Endothelial cell of umbilical vein (primary cell): ENCODE measurements at regions not wholly inside any gene's neighbourhood (a gene's known extent, or its start where the extent isn't known, plus 50 kb on each side); places are given as distances from the start of the nearest gene placed in this dataset.

Experiments used
- BruUV-seq: library from RNA; stranded (reverse); fragments of 400-500 nt; replicated peaks from 2 replicates; lab custom pipeline; 2021; lab: Mats Ljungman, UMichigan
- CTCF ChIA-PET: fragments of 300-600, 350-600 bp; sonication (Branson Sonifier 250); formaldehyde crosslinking; loops from one replicate; lab custom pipeline; 2021; ENCODE audit warnings: antibody characterized with exemption, inconsistent platforms; lab: Charles Lee
- POLR2A ChIA-PET: fragments of 300-600, 350-600 bp; sonication (Branson Sonifier 250); formaldehyde crosslinking; loops from one replicate; lab custom pipeline; 2021; ENCODE audit warnings: antibody characterized with exemption, inconsistent platforms; lab: Charles Lee
- DNase-seq: peaks from one replicate; pipeline ENCODE4 v3.0.0-alpha.2; 2011; ENCODE audit warnings: low read depth, low spot score
- FAIRE-seq: peaks from 2 replicates; lab custom pipeline; 2011; peaks lifted over from hg19 to GRCh38; lab: Jason Lieb, UNC
- H2AFZ ChIP-seq: 2 replicates; pipeline ENCODE4 v1.6.0; 2012; ENCODE audit warnings: low read depth, low read length, control low read depth, inconsistent platforms
- H3K27ac ChIP-seq: 2 replicates; pipeline ENCODE4 v1.5.1; 2011; ENCODE audit warnings: low read depth, mild to moderate bottlenecking, control low read depth, low read length, moderate library complexity; ENCODE audit not compliant: insufficient read depth
- H3K27me3 ChIP-seq, 2 experiments: 2 replicates each; pipeline versions ENCODE4 v1.6.0 to v1.6.1; 2011; ENCODE audit warnings: low read length in 2 of 2, mixed read lengths in 1 of 2; ENCODE audit not compliant: control insufficient read depth in 2 of 2, insufficient read depth in 2 of 2
- H3K36me3 ChIP-seq, 2 experiments: 2 replicates in 1 of 2; 3 replicates in 1 of 2; pipeline ENCODE4 v1.5.1; 2011; ENCODE audit warnings: low read length in 2 of 2, mild to moderate bottlenecking in 1 of 2, moderate library complexity in 1 of 2; ENCODE audit not compliant: control insufficient read depth in 2 of 2, insufficient read depth in 2 of 2; ENCODE audit errors: extremely low read depth in 1 of 2
- H3K4me1 ChIP-seq: 3 replicates; pipeline ENCODE4 v1.5.1; 2011; ENCODE audit warnings: mild to moderate bottlenecking, low read length; ENCODE audit not compliant: control insufficient read depth, insufficient read depth; ENCODE audit errors: extremely low read depth
- H3K4me2 ChIP-seq: 2 replicates; pipeline ENCODE4 v1.6.1; 2011; ENCODE audit warnings: low read length, control low read depth, mixed read lengths; ENCODE audit not compliant: insufficient read depth
- H3K4me3 ChIP-seq, 3 experiments: fragments of 200-600 bp in 1 of 3; sonication (generic), shearing (Covaris generic) in 1 of 3; replicated peaks in 1 of 3; 2 replicates each; pipeline ENCODE4 v1.5.1; 2011 to 2016; ENCODE audit warnings: control low read depth in 3 of 3, low read length in 3 of 3, mild to moderate bottlenecking in 2 of 3, inconsistent platforms in 1 of 3, low read depth in 1 of 3, moderate library complexity in 1 of 3; ENCODE audit not compliant: insufficient read depth in 1 of 3
- H3K79me2 ChIP-seq: 2 replicates; pipeline ENCODE4 v1.6.0; 2012; ENCODE audit warnings: low read length, inconsistent platforms; ENCODE audit not compliant: control insufficient read depth, insufficient read depth
- H3K9ac ChIP-seq: replicated peaks from 2 replicates; pipeline ENCODE3; 2011; ENCODE audit warnings: low read length, control low read depth; ENCODE audit not compliant: insufficient read depth; ENCODE audit errors: extremely low read depth
- H3K9me1 ChIP-seq: replicated peaks from 3 replicates; pipeline ENCODE4 v1.6.0; 2011; ENCODE audit warnings: mild to moderate bottlenecking, low read length; ENCODE audit not compliant: control insufficient read depth, insufficient read depth; ENCODE audit errors: extremely low read depth
- H3K9me3 ChIP-seq: replicated peaks from 2 replicates; pipeline ENCODE4 v1.5.1; 2012; ENCODE audit warnings: low read length, inconsistent platforms; ENCODE audit not compliant: control insufficient read depth, insufficient read depth
- H4K20me1 ChIP-seq: replicated peaks from 2 replicates; pipeline ENCODE3; 2011; ENCODE audit warnings: mild to moderate bottlenecking, low read length; ENCODE audit not compliant: control insufficient read depth, insufficient read depth; ENCODE audit errors: extremely low read depth
- CTCF ChIP-seq, 2 donors: IDR thresholded peaks; 1 replicate in 1 of 2; 2 replicates in 1 of 2; pipeline ENCODE4 v1.5.1; 2011; ENCODE audit warnings: low read length in 2 of 2, mild to moderate bottlenecking in 2 of 2, moderate library complexity in 2 of 2, control low read depth in 1 of 2, inconsistent platforms in 1 of 2, low read depth in 1 of 2; ENCODE audit not compliant: insufficient read depth in 1 of 2; ENCODE audit errors: extremely low read depth in 1 of 2
- GATA2 ChIP-seq: IDR thresholded peaks from 2 replicates; pipeline ENCODE4 v1.7.0; 2011; ENCODE audit warnings: low read depth, mild to moderate bottlenecking, moderate library complexity, mixed read lengths, low read length; ENCODE audit not compliant: insufficient read length, insufficient read depth
- JUN ChIP-seq: IDR thresholded peaks from 2 replicates; pipeline ENCODE4 v1.6.1; 2011; ENCODE audit warnings: borderline replicate concordance, low read depth; ENCODE audit not compliant: insufficient read length, insufficient read depth
- MYC ChIP-seq: IDR thresholded peaks from one replicate; pipeline ENCODE4 v1.6.1; 2011; ENCODE audit warnings: mild to moderate bottlenecking, low read depth, low read length
- POLR2A ChIP-seq: IDR thresholded peaks from 2 replicates; pipeline ENCODE4 v1.6.1; 2012; ENCODE audit warnings: low read depth, mild to moderate bottlenecking, control low read depth, low read length
- dilution Hi-C: fragments of 300-500 bp; cut with MboI; formaldehyde crosslinking; loops from one replicate; pipeline ENCODE4 v1.15.0; 2019; ENCODE audit warnings: low sequenced_read_pairs; ENCODE audit not compliant: extremely low pct_ligation_motif_present
- intact Hi-C: fragments of 100-400 bp; cut with micrococcal nuclease; formaldehyde crosslinking; loops from one replicate; pipeline ENCODE4 v1.10.0; 2022

- H2AFZ ChIP-seq: peak overlapping the region; percentile 77
- H4K20me1 ChIP-seq: no peaks in the 10 kb centered on the region
- H3K9me3 ChIP-seq: no peaks in the 10 kb centered on the region
- no peak overlapping the region for H3K4me2 ChIP-seq
- no TSS peak for BruUV-seq
- no peak overlapping the region for H3K4me3 ChIP-seq
- H3K79me2 ChIP-seq: no peaks in the 10 kb centered on the region
- FAIRE-seq: no peak
- no peaks in the 10 kb centered on the region for H3K27me3 ChIP-seq
- no peak overlapping the region for H3K27ac ChIP-seq
- intact Hi-C loops (no loop called here), dilution Hi-C loops (no loop called here)
- no peak for DNase-seq
- no peaks in the 10 kb centered on the region for H3K9me1 ChIP-seq
- no peaks in the 10 kb centered on the region for H3K36me3 ChIP-seq
- H3K4me1 ChIP-seq: no peaks in the 10 kb centered on the region
- CTCF ChIA-PET: no interaction called here
- H3K9ac ChIP-seq: no peak overlapping the region
- POLR2A ChIA-PET: no interaction called here
- TF ChIP-seq POLR2A: no peak
- TF ChIP-seq MYC: no peak
- TF ChIP-seq GATA2: no peak
- TF ChIP-seq CTCF (IDR thresholded peaks at IDR 0.05; ENCODE audit: extremely low read depth in 1 of 2, insufficient read depth in 1 of 2, low read depth in 1 of 2, low read length in 2 of 2): no peak
These were observed 722.4 kb upstream of the POT1 start for GRCh38 chr7:125651823-125652528.

DNA sequence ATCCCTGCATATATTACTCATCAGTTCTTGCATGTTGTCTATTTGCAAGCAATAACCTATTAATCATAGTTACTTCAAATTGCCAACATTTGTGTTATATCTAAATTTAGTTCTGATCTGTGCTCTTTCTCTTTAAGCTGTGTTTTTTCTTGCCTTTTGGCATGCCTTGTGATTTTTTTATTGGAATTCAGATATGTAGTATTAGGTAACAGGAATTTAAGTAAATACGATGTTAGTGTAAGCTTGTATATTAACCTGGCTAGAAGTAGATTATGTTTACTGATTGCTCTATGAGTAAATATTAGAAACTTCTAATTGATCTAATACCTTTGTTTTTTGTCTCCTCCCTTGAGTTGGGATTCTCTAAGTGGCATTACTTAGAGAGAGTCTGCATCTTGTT is 718.9 kb upstream of the POT1 start:
- Histone ChIP-seq H3K27ac (no peak overlapping the region), H3K9me3 (no peaks in the 10 kb centered on the region), H3K4me3 (no peak overlapping the region), H2AFZ (no peak overlapping the region), H3K9ac (no peak overlapping the region), H3K9me1 (no peaks in the 10 kb centered on the region), H3K4me2 (no peak overlapping the region), H3K4me1 (no peaks in the 10 kb centered on the region), H3K79me2 (no peaks in the 10 kb centered on the region), H4K20me1 (no peaks in the 10 kb centered on the region), H3K36me3 (no peaks in the 10 kb centered on the region), H3K27me3 (no peaks in the 10 kb centered on the region)
- DNase-seq (no peak), FAIRE-seq (no peak)
- TF ChIP-seq MYC: no peak
- no peak for TF ChIP-seq JUN
- no peak for TF ChIP-seq CTCF (IDR thresholded peaks at IDR 0.05; ENCODE audit: extremely low read depth in 1 of 2, insufficient read depth in 1 of 2, low read depth in 1 of 2, low read length in 2 of 2)
- BruUV-seq: no TSS peak
- intact Hi-C loops: no loop called here
- CTCF ChIA-PET: interaction anchor here (1.5 kb wide), 1 partner anchor 11 kb away, joined by 3 read pairs; no protein-coding TSS in a partner anchor
- POLR2A ChIA-PET: no interaction called here
- dilution Hi-C loops: no loop called here
